ENCODE measurements at regions not wholly inside any gene's neighbourhood (a gene's known extent, or its start where the extent isn't known, plus 50 kb on each side); places are given as distances from the start of the nearest gene placed in this dataset.
A peak's percentile ranks its signal among the peaks of the same experiment; 100 is the strongest.

DNA sequence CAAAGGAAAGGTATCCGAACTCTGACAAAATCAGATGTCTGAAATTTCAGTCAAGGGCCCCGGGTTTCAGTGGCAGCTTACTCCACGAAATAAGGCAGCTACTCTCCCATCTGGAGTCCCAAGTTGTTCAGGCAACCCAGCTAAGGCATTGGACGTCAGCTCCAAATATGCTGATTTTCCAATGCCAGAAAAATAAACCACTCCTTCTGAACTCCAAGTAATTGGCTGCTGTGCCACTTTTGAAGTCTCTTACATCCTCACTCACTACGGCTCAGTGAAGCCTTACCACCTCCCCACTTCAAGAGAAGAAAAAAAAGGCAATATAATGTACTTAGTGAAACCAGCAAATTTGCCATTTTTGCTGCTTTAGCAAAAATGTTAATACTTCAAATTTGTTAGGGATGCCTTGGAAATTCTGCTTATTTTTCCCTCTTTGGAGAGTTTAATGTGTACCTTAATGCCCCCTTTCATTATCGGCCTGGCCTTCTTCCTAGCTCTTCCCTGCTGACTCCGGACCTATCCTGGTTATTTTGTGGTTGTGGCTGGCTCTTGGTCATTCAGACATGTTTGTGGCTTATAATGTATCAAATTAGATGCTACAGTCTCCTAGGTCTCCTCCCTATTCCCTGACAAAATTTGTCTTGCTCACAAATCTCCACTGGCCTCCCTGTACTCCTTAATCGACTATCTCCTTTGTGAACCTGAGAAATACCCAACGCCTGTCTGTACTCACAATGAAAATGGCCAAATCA is 589.2 kb upstream of the ZEB2 start:
- FAIRE-seq, result no peak
- H3K36me3 ChIP-seq (ENCODE audit: control insufficient read depth, insufficient read depth, low read length), result no peaks in the 10 kb centered on the region
- no peak overlapping the region for H3K4me3 ChIP-seq (ENCODE audit: low read depth, low read length)
- no peaks in the 10 kb centered on the region for H3K27me3 ChIP-seq (ENCODE audit: control insufficient read depth, insufficient read depth, low read length)
- DNase-seq (ENCODE audit: low read depth), result no peak
- TF ChIP-seq, protein P1, sequence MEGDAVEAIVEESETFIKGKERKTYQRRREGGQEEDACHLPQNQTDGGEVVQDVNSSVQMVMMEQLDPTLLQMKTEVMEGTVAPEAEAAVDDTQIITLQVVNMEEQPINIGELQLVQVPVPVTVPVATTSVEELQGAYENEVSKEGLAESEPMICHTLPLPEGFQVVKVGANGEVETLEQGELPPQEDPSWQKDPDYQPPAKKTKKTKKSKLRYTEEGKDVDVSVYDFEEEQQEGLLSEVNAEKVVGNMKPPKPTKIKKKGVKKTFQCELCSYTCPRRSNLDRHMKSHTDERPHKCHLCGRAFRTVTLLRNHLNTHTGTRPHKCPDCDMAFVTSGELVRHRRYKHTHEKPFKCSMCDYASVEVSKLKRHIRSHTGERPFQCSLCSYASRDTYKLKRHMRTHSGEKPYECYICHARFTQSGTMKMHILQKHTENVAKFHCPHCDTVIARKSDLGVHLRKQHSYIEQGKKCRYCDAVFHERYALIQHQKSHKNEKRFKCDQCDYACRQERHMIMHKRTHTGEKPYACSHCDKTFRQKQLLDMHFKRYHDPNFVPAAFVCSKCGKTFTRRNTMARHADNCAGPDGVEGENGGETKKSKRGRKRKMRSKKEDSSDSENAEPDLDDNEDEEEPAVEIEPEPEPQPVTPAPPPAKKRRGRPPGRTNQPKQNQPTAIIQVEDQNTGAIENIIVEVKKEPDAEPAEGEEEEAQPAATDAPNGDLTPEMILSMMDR (IDR thresholded peaks at IDR 0.05; ENCODE audit: insufficient read depth, low read length, severe bottlenecking), result no peak

DNA sequence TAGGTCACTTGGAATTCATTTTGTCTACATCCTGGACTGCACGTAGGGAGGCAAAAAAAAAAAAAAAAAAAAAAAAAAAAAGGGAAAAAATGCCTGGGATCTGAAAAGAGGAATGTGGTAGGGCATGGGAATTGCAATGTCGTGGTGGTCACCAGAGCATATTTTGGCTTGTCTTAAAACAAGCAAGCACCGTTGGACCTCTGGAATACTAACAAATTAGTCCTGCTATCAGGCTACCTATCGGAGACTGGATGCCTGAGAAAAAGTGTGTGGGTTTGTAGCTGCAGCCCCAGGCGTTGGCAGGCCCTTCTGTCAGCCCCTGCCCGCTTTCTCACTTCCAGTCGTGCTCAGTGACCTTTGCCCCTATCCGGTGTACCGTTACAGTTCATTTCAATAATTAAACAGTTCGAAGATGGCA is 588.5 kb upstream of the ZEB2 start:
- Histone ChIP-seq H3K27me3 (ENCODE audit: control insufficient read depth, insufficient read depth, low read length) (no peaks in the 10 kb centered on the region), H3K36me3 (ENCODE audit: control insufficient read depth, insufficient read depth, low read length) (no peaks in the 10 kb centered on the region), H3K4me3 (ENCODE audit: low read depth, low read length) (no peak overlapping the region)
- TF ChIP-seq, protein P1 (IDR thresholded peaks at IDR 0.05; ENCODE audit: insufficient read depth, low read length, severe bottlenecking), result no peak
- no peak for DNase-seq (ENCODE audit: low read depth)
- no peak for FAIRE-seq

DNA sequence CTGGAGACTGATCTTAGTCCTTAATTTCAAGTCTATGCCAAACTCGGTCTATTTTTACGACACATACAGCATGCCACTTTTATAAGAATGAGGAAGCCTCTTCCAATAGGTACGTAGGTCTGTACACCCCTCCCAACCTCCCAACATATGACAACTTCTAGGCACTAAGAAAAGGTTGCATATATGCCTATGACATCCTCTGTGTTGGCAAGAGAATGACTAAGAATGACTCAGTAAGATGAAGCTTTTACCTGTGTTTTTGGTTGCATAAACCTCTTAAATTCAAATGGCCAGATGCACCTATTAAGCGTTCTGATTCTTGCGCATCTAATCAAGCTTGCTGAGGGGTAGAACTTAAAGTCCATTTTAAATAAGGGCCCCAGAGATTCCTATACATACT is 586.4 kb upstream of the ZEB2 start:
- DNase-seq (ENCODE audit: low read depth), result peak; percentile 86
- Histone ChIP-seq H3K36me3 (ENCODE audit: control insufficient read depth, insufficient read depth, low read length) (no peaks in the 10 kb centered on the region), H3K27me3 (ENCODE audit: control insufficient read depth, insufficient read depth, low read length) (no peaks in the 10 kb centered on the region), H3K4me3 (ENCODE audit: low read depth, low read length) (no peak overlapping the region)
- no peak for FAIRE-seq
- TF ChIP-seq, protein P1 (IDR thresholded peaks at IDR 0.05; ENCODE audit: insufficient read depth, low read length, severe bottlenecking), result no peak

DNA sequence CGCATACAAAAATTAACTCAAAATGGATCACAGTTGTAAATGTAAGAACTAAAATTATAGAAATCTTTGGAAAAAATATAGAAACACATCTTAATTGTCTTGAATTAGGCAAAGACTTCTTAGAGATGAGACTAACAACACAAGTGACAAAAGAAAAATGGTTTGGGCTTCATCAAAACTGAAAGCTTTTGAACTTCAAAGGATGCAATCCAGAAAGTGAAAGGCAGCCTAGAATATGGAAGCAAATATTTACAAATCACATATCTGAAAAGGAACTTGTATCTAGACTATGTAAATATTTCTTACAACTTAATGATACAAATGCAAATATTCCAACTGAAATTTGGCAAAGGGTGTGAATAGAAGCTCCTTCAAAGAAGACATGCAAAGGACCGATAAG is 582.8 kb upstream of the ZEB2 start:
- H3K27me3 ChIP-seq (ENCODE audit: control insufficient read depth, insufficient read depth, low read length), result no peaks in the 10 kb centered on the region
- no peak for FAIRE-seq
- no peaks in the 10 kb centered on the region for H3K36me3 ChIP-seq (ENCODE audit: control insufficient read depth, insufficient read depth, low read length)
- no peak for DNase-seq (ENCODE audit: low read depth)
- no peak overlapping the region for H3K4me3 ChIP-seq (ENCODE audit: low read depth, low read length)
- TF ChIP-seq, protein P1 (IDR thresholded peaks at IDR 0.05; ENCODE audit: insufficient read depth, low read length, severe bottlenecking), result no peak

DNA sequence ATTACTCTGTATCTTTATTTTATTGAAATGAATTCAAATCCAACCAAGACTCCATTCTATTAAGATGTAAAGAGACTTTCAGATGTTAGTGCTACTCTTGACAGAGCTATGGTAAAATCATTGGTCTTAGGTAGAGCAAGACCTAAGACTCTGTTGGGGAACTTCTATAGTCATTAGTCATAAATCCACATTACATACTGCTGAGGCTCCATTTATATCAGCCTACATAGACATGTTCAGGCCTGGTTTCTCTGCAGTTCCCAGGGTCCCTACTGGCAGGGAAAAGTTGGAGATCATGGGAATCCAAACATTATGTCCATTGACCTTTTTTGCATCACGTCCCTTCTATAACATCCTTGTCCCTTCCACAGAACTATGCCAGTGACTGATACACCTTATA is 580.4 kb upstream of the ZEB2 start:
- peak; percentile 65 for DNase-seq (ENCODE audit: low read depth)
- Histone ChIP-seq H3K4me3 (ENCODE audit: low read depth, low read length) (no peak overlapping the region), H3K36me3 (ENCODE audit: control insufficient read depth, insufficient read depth, low read length) (no peaks in the 10 kb centered on the region), H3K27me3 (ENCODE audit: control insufficient read depth, insufficient read depth, low read length) (no peaks in the 10 kb centered on the region)
- FAIRE-seq, result no peak
- TF ChIP-seq, protein P1 (IDR thresholded peaks at IDR 0.05; ENCODE audit: insufficient read depth, low read length, severe bottlenecking), result no peak

DNA sequence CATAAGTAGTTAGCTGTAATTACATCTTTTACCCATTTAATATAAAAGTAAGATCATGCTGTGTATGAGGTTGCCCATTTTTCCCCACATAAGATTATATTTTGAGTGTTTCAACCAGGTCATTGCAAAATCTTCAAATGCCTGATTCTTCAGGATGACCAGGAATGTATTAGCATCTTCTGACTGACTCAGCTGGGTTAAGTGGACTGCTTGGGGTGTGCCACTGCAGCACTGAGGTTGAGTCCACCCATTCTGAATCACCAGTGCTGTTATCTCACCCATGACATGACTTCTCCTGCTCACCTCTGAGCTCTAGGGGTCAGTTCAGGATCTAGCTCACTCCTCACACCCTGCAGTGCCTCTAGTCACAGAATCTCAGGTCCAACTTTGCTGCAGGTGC is 576.7 kb upstream of the ZEB2 start:
- FAIRE-seq, result no peak
- TF ChIP-seq, protein P1 (IDR thresholded peaks at IDR 0.05; ENCODE audit: insufficient read depth, low read length, severe bottlenecking), result no peak

More for the DNA sequence above, 576.7 kb upstream of the ZEB2 start:
- H3K36me3 ChIP-seq (ENCODE audit: control insufficient read depth, insufficient read depth, low read length), result no peaks in the 10 kb centered on the region
- DNase-seq (ENCODE audit: low read depth), result peak; percentile 65
- no peak overlapping the region for H3K4me3 ChIP-seq (ENCODE audit: low read depth, low read length)
- H3K27me3 ChIP-seq (ENCODE audit: control insufficient read depth, insufficient read depth, low read length), result no peaks in the 10 kb centered on the region

Measured in bronchial epithelial cell (primary cell).